CD4-positive, alpha-beta T cell (primary cell): ENCODE measurements at regions not wholly inside any gene's neighbourhood (a gene's known extent, or its start where the extent isn't known, plus 50 kb on each side); places are given as distances from the start of the nearest gene placed in this dataset.

ENCODE experiments used
- ATAC-seq: fragments of 200-7000 bp; cut with Tn5 transposase; one replicate; pipeline ENCODE4 v1.10.0; 2022; ENCODE audit warnings: mild to moderate bottlenecking; ENCODE audit not compliant: poor library complexity
- CTCF ChIA-PET: fragments of 350-600 bp; sonication (Branson Sonifier 250); formaldehyde crosslinking; loops from one replicate; lab custom pipeline; 2021; ENCODE audit warnings: antibody characterized with exemption, inconsistent platforms; lab: Charles Lee
- POLR2A ChIA-PET: fragments of 350-600 bp; sonication (Branson Sonifier 250); formaldehyde crosslinking; loops from one replicate; lab custom pipeline; 2021; ENCODE audit warnings: antibody characterized with exemption, inconsistent platforms; lab: Charles Lee
- DNase-seq, 14 experiments: peaks; one replicate each; pipeline ENCODE4 v3.0.0-alpha.2; 2013 to 2020; ENCODE audit warnings: mixed read lengths in 2 of 14
- H3K27ac ChIP-seq, 2 donors: one replicate each; pipeline versions ENCODE4 v1.5.1 to v1.7.0; 2013; ENCODE audit warnings: low read length in 2 of 2, low read depth in 1 of 2, mild to moderate bottlenecking in 1 of 2
- H3K27me3 ChIP-seq, 2 experiments: 1 replicate in 1 of 2; 2 replicates in 1 of 2; pipeline versions ENCODE4 v1.6.1 to v1.7.0; 2013; ENCODE audit warnings: low read length in 2 of 2, control low read depth in 1 of 2, mild to moderate bottlenecking in 1 of 2, moderate library complexity in 1 of 2; ENCODE audit not compliant: insufficient read depth in 2 of 2, control insufficient read depth in 1 of 2
- H3K36me3 ChIP-seq: one replicate; pipeline ENCODE4 v1.6.1; 2013; ENCODE audit warnings: low read length, control low read depth; ENCODE audit not compliant: insufficient read depth
- H3K4me1 ChIP-seq: one replicate; pipeline ENCODE4 v1.6.1; 2013; ENCODE audit warnings: low read length, control low read depth; ENCODE audit not compliant: insufficient read depth
- H3K4me3 ChIP-seq: one replicate; pipeline ENCODE4 v1.5.1; 2013; ENCODE audit warnings: mild to moderate bottlenecking, low read length, moderate library complexity
- H3K9me3 ChIP-seq, 2 experiments: 1 replicate in 1 of 2; 2 replicates in 1 of 2; pipeline versions ENCODE4 v1.6.1 to v1.7.0; 2013; ENCODE audit warnings: low read length in 2 of 2, mild to moderate bottlenecking in 2 of 2, control low read depth in 1 of 2, moderate library complexity in 1 of 2; ENCODE audit not compliant: control insufficient read depth in 1 of 2, insufficient read depth in 1 of 2
- H3K27ac Mint-ChIP-seq: one replicate; pipeline ENCODE4 v1.8.0; 2020; ENCODE audit warnings: mixed read lengths
- H3K27me3 Mint-ChIP-seq: one replicate; pipeline ENCODE4 v1.8.0; 2021; ENCODE audit warnings: mixed read lengths
- H3K36me3 Mint-ChIP-seq: one replicate; pipeline ENCODE4 v1.8.0; 2021; ENCODE audit warnings: low read depth, mixed read lengths
- H3K4me1 Mint-ChIP-seq: one replicate; pipeline ENCODE4 v1.8.0; 2021; ENCODE audit warnings: low read depth, mixed read lengths
- H3K4me3 Mint-ChIP-seq: one replicate; pipeline ENCODE4 v1.8.0; 2020; ENCODE audit warnings: mild to moderate bottlenecking, mixed read lengths
- H3K9me3 Mint-ChIP-seq: one replicate; pipeline ENCODE4 v1.8.0; 2020; ENCODE audit warnings: mixed read lengths
- intact Hi-C, 2 experiments: fragments of 100-400 bp; cut with DNase I in 1 of 2; cut with micrococcal nuclease in 1 of 2; formaldehyde crosslinking; loops; one replicate each; pipeline versions ENCODE4 v1.15.1 to v1.9.0; 2023 to 2025; cut with DNase I, micrococcal nuclease
- TF ChIP-seq, protein P1 (sequence below): fragments of 200-600 bp; IDR thresholded peaks from one replicate; pipeline ENCODE4 v1.8.0; 2022; ENCODE audit warnings: antibody characterized with exemption, mild to moderate bottlenecking

DNA sequence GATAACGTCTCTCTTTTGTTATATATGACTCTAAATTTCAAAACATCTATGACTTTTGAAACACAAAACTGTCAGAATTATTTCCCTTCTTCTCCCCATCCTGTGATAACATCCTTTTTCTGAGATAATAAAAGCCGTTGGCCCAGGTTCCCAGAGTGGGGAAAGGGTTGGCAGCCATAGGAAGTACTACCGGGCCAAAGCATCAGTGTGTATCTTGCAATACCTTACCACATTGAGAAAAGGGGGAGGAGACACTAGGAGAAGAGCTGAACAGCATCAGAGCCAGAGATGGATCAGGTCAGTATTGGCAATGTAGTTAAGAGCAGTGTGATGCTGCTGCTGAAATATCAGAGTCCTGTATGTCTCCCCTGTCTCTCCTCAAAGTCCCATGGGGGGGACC lies 210.0 kb upstream of the PROK2 start:
- Mint-ChIP-seq H3K36me3 (no peaks in the 10 kb centered on the region), H3K4me1 (no peaks in the 10 kb centered on the region), H3K9me3 (peaks cover 3% of the 10 kb centered on the region), H3K27me3 (no peaks in the 10 kb centered on the region), H3K27ac (no peak overlapping the region), H3K4me3 (no peak overlapping the region)
- Histone ChIP-seq H3K27ac (no peak overlapping the region), H3K9me3 (peaks cover 0 to 4% of the 10 kb centered on the region in 2 experiments), H3K4me3 (no peak overlapping the region), H3K4me1 (no peaks in the 10 kb centered on the region), H3K27me3 (no peaks in the 10 kb centered on the region), H3K36me3 (no peaks in the 10 kb centered on the region)
- ChIA-PET CTCF (no interaction called here), POLR2A (no interaction called here)
- ATAC-seq = no peak
- intact Hi-C loops = no loop called here
- TF ChIP-seq, protein P1, sequence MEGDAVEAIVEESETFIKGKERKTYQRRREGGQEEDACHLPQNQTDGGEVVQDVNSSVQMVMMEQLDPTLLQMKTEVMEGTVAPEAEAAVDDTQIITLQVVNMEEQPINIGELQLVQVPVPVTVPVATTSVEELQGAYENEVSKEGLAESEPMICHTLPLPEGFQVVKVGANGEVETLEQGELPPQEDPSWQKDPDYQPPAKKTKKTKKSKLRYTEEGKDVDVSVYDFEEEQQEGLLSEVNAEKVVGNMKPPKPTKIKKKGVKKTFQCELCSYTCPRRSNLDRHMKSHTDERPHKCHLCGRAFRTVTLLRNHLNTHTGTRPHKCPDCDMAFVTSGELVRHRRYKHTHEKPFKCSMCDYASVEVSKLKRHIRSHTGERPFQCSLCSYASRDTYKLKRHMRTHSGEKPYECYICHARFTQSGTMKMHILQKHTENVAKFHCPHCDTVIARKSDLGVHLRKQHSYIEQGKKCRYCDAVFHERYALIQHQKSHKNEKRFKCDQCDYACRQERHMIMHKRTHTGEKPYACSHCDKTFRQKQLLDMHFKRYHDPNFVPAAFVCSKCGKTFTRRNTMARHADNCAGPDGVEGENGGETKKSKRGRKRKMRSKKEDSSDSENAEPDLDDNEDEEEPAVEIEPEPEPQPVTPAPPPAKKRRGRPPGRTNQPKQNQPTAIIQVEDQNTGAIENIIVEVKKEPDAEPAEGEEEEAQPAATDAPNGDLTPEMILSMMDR = no peak
- DNase-seq = no peak

DNA sequence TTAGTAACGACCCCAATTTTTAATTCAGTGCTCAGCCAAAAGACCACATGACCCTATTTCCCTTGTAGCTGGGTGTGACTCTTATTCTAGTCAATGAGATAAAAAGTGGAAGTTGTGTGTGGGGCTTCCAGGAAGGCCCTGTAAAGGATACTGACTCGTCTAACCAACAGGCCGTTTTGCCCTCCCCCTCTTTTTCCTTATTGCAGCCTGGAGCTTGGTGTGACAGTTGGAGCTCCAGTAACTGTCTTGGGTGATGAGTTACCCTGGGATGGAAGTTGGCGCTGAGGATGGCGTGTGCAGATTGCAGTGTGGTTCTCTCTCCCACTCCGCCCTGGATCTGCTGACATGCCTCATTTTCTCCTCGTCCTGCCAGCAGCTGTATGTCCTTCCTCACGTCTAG lies 209.3 kb upstream of the PROK2 start:
- peaks cover 0 to 4% of the 10 kb centered on the region in 2 experiments for H3K9me3 ChIP-seq
- DNase-seq (peak in 2 of 14 experiments; percentile 27 to 47), ATAC-seq (no peak)
- Mint-ChIP-seq H3K36me3 (no peaks in the 10 kb centered on the region), H3K4me3 (no peak overlapping the region), H3K27me3 (no peaks in the 10 kb centered on the region), H3K27ac (no peak overlapping the region), H3K9me3 (peaks cover 3% of the 10 kb centered on the region), H3K4me1 (no peaks in the 10 kb centered on the region)
- H3K4me3 ChIP-seq = no peak overlapping the region
- intact Hi-C loops = no loop called here
- no peaks in the 10 kb centered on the region for H3K4me1 ChIP-seq
- H3K27me3 ChIP-seq = no peaks in the 10 kb centered on the region
- ChIA-PET CTCF (no interaction called here), POLR2A (no interaction called here)
- H3K27ac ChIP-seq = no peak overlapping the region
- H3K36me3 ChIP-seq = no peaks in the 10 kb centered on the region
- TF ChIP-seq, protein P1 = no peak

DNA sequence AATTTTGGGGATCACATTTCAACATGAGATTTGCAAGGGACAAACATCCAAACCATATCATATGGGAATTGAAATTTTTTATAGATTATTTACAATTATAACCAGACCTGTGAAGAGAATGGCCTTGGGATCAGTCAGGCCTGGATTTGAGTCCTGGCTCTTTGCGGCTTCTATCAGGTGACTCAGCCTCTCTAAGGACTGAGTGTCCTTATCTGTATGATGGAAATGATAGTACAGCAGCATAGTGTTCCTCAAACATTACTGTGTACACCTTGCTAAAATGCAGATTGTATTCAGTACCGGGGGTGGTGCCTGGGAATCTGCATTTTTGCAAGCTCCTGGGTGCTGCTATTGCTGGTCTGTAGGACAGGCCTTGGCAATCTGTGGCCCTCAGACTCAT lies 206.7 kb upstream of the PROK2 start:
- ChIA-PET POLR2A (no interaction called here), CTCF (no interaction called here)
- no peaks in the 10 kb centered on the region for H3K27me3 ChIP-seq
- no peak overlapping the region for H3K27ac ChIP-seq
- H3K36me3 ChIP-seq = no peaks in the 10 kb centered on the region
- H3K4me3 ChIP-seq = no peak overlapping the region
- TF ChIP-seq, protein P1 = no peak
- Mint-ChIP-seq H3K27ac (no peak overlapping the region), H3K4me1 (peaks cover 5% of the 10 kb centered on the region), H3K9me3 (peaks cover 3% of the 10 kb centered on the region), H3K4me3 (no peak overlapping the region), H3K36me3 (no peaks in the 10 kb centered on the region), H3K27me3 (no peaks in the 10 kb centered on the region)
- intact Hi-C loops = no loop called here
- DNase-seq (no peak), ATAC-seq (no peak)
- H3K4me1 ChIP-seq = no peaks in the 10 kb centered on the region
- peaks cover 0 to 4% of the 10 kb centered on the region in 2 experiments for H3K9me3 ChIP-seq
